ENCODE measurements at regions not wholly inside any gene's neighbourhood (a gene's known extent, or its start where the extent isn't known, plus 50 kb on each side); places are given as distances from the start of the nearest gene placed in this dataset.

- H2BK15ac ChIP-seq (ENCODE audit: low read depth, low read length) = no peak overlapping the region
- H3K4me2 ChIP-seq (ENCODE audit: low read depth, low read length) = no peak overlapping the region
- H2AFZ ChIP-seq (replicated peaks; ENCODE audit: low read length, poor library complexity) = no peak overlapping the region
- H2AK9ac ChIP-seq (replicated peaks; ENCODE audit: low read depth, low read length, poor library complexity) = no peak overlapping the region
- H2BK20ac ChIP-seq (ENCODE audit: low read depth, low read length) = no peak overlapping the region
- CTCF ChIA-PET = no interaction called here
- DNase-seq = peak; percentile 9
- intact Hi-C loops (cut with micrococcal nuclease) = no loop called here
- no peaks in the 10 kb centered on the region for H3K36me3 ChIP-seq (ENCODE audit: control insufficient read depth, insufficient read depth, low read length)
- no peak overlapping the region for H4K5ac ChIP-seq (ENCODE audit: low read depth, low read length)
- H4K8ac ChIP-seq (ENCODE audit: low read depth in 2 of 2, low read length in 2 of 2) = no peak overlapping the region
- dilution Hi-C loops (cut with HindIII; ENCODE audit: low sequenced_read_pairs, unreplicated experiment) = no loop called here
- BruUV-seq (replicated peaks) = no TSS peak
- H3K9me3 ChIP-seq (ENCODE audit: control insufficient read depth, insufficient read depth, low read length) = no peaks in the 10 kb centered on the region; the same call in 1 of the 2 replicates
- no peak overlapping the region for H3K4ac ChIP-seq (ENCODE audit: low read depth, low read length)
- H3K9me1 ChIP-seq (ENCODE audit: insufficient read depth, low read length) = no peaks in the 10 kb centered on the region
- H2BK5ac ChIP-seq (ENCODE audit: low read depth, low read length, poor library complexity, severe bottlenecking) = no peak overlapping the region
- H3K79me1 ChIP-seq (ENCODE audit: low read depth in 1 of 2, low read length in 2 of 2) = no peaks in the 10 kb centered on the region
- H4K91ac ChIP-seq (ENCODE audit: insufficient read depth, low read depth, low read length) = no peak overlapping the region
- no peak overlapping the region for H3K9ac ChIP-seq (ENCODE audit: low read depth, low read length)
- no peak overlapping the region for H3K56ac ChIP-seq (ENCODE audit: extremely low read depth, insufficient read depth, low read length)
- no peak overlapping the region for H3K18ac ChIP-seq (ENCODE audit: low read depth, low read length)
- TF ChIP-seq POLR2A (IDR thresholded peaks at IDR 0.05; ENCODE audit: low read depth, low read length) (no peak), CEBPB (IDR thresholded peaks at IDR 0.05; ENCODE audit: low read depth, low read length) (no peak), MAZ (IDR thresholded peaks at IDR 0.05; ENCODE audit: borderline replicate concordance, low read depth, low read length) (no peak), RFX5 (IDR thresholded peaks at IDR 0.05; ENCODE audit: low read depth, low read length) (no peak)
- no peaks in the 10 kb centered on the region for H3K27me3 ChIP-seq (ENCODE audit: control insufficient read depth, insufficient read depth, low read length)
- no peaks in the 10 kb centered on the region for H4K20me1 ChIP-seq (ENCODE audit: insufficient read depth, low read length)
- no peak overlapping the region for H2BK120ac ChIP-seq (ENCODE audit: low read depth, low read length)
- H3K14ac ChIP-seq (replicated peaks; ENCODE audit: low read depth, low read length) = no peak overlapping the region
- in situ Hi-C loops (cut with MboI; ENCODE audit: low sequenced_read_pairs) = no loop called here
- H3K4me1 ChIP-seq (ENCODE audit: control insufficient read depth, insufficient read depth, low read length) = no peaks in the 10 kb centered on the region
- H3K4me3 ChIP-seq (ENCODE audit: insufficient read depth, low read depth, low read length) = no peak overlapping the region
- no peak overlapping the region for H2AK5ac ChIP-seq (ENCODE audit: low read depth, low read length)
- H3K23ac ChIP-seq (ENCODE audit: low read depth, low read length) = no peak overlapping the region
- POLR2A ChIA-PET (ENCODE audit: unreplicated experiment) = no interaction called here
- no peak for ATAC-seq (ENCODE audit: low read depth)
- H3K27ac ChIP-seq (ENCODE audit: insufficient read depth, low read length) = no peak overlapping the region
These were observed 329.3 kb downstream of the GBA3 start for GRCh38 chr4:23022032-23022431.
